Panc1 (cell line): ENCODE measurements at regions not wholly inside any gene's neighbourhood (a gene's known extent, or its start where the extent isn't known, plus 50 kb on each side); places are given as distances from the start of the nearest gene placed in this dataset.

ENCODE experiments used
- ATAC-seq: fragments of 200-7000 bp; cut with Tn5 transposase; 2 replicates; pipeline ENCODE4 v1.9.1; 2020; ENCODE audit warnings: mild to moderate bottlenecking, moderate library complexity
- BruUV-seq: library from RNA; stranded (reverse); fragments of 400-500 nt; replicated peaks from 2 replicates; lab custom pipeline; 2021; lab: Mats Ljungman, UMichigan
- CTCF ChIA-PET: fragments of 300-600 bp; sonication (Branson Sonifier 250); formaldehyde crosslinking; loops from one replicate; lab custom pipeline; 2022; ENCODE audit warnings: antibody characterized with exemption; lab: Charles Lee
- POLR2A ChIA-PET: fragments of 300-600 bp; sonication (Branson Sonifier 250); formaldehyde crosslinking; loops from one replicate; lab custom pipeline; 2022; ENCODE audit warnings: antibody characterized with exemption; lab: Charles Lee
- DNase-seq: peaks from one replicate; pipeline ENCODE4 v3.0.0-alpha.2; 2010; ENCODE audit warnings: low read depth, low spot score
- H3K27ac ChIP-seq: 2 replicates; pipeline ENCODE4 v1.5.1; 2011; ENCODE audit warnings: mild to moderate bottlenecking, low read length, inconsistent platforms
- H3K27me3 ChIP-seq: fragments of 200-500 bp; sonication (Bioruptor generic); 2 replicates; pipeline ENCODE4 v1.6.0; 2014; ENCODE audit warnings: low read length, inconsistent platforms; ENCODE audit not compliant: control insufficient read depth, insufficient read depth
- H3K36me3 ChIP-seq: fragments of 200-500 bp; sonication (Bioruptor generic); 2 replicates; pipeline ENCODE4 v1.5.1; 2014; ENCODE audit warnings: inconsistent platforms, mild to moderate bottlenecking, low read length, moderate library complexity; ENCODE audit not compliant: control insufficient read depth, insufficient read depth
- H3K4me1 ChIP-seq: 2 replicates; pipeline ENCODE4 v1.5.1; 2011; ENCODE audit warnings: inconsistent platforms, mild to moderate bottlenecking, low read length, moderate library complexity; ENCODE audit not compliant: control insufficient read depth, insufficient read depth
- H3K4me3 ChIP-seq, 2 experiments: 2 replicates each; pipeline ENCODE4 v1.5.1; 2011 to 2012; ENCODE audit warnings: low read depth in 2 of 2, low read length in 2 of 2, mild to moderate bottlenecking in 2 of 2, inconsistent platforms in 1 of 2, moderate library complexity in 1 of 2
- H3K9me3 ChIP-seq: fragments of 200-500 bp; sonication (Bioruptor generic); 2 replicates; pipeline ENCODE4 v1.5.1; 2014; ENCODE audit warnings: low read depth, mild to moderate bottlenecking, inconsistent platforms, low read length, moderate library complexity; ENCODE audit not compliant: control insufficient read depth, insufficient read depth
- POLR2AphosphoS5 ChIP-seq: IDR thresholded peaks from 2 replicates; pipeline ENCODE4 v1.6.1; 2012; ENCODE audit warnings: mild to moderate bottlenecking, low read depth, low read length, moderate library complexity
- SIN3A ChIP-seq: IDR thresholded peaks from 2 replicates; pipeline ENCODE4 v1.6.1; 2012; ENCODE audit warnings: low read depth, mild to moderate bottlenecking, low read length, moderate library complexity, borderline replicate concordance; ENCODE audit not compliant: insufficient read depth
- TCF7L2 ChIP-seq: IDR thresholded peaks from 2 replicates; pipeline ENCODE4 v1.6.1; 2011; ENCODE audit warnings: mild to moderate bottlenecking, low read depth, low read length, inconsistent platforms
- in situ Hi-C: cut with HindIII; loops from 2 replicates; pipeline ENCODE4 v1.10.0; 2016; ENCODE audit warnings: low sequenced_read_pairs, low pct_unique_long_range_greater_than_20kb
- intact Hi-C: fragments of 100-400 bp; cut with micrococcal nuclease; formaldehyde crosslinking; loops from one replicate; pipeline ENCODE4 v1.10.0; 2022; ENCODE audit not compliant: unreplicated experiment
- TF ChIP-seq, protein P1 (sequence below): fragments of 450-650 bp; IDR thresholded peaks from 2 replicates; pipeline ENCODE4 v1.5.1; 2017; ENCODE audit warnings: mild to moderate bottlenecking
- TF ChIP-seq, protein P2 (sequence below), 2 experiments: IDR thresholded peaks; 2 replicates each; pipeline ENCODE4 v1.6.1; 2011 to 2012; ENCODE audit warnings: low read depth in 2 of 2, control low read depth in 1 of 2, low read length in 1 of 2, mild to moderate bottlenecking in 1 of 2, moderate library complexity in 1 of 2; ENCODE audit not compliant: insufficient read depth in 1 of 2

DNA sequence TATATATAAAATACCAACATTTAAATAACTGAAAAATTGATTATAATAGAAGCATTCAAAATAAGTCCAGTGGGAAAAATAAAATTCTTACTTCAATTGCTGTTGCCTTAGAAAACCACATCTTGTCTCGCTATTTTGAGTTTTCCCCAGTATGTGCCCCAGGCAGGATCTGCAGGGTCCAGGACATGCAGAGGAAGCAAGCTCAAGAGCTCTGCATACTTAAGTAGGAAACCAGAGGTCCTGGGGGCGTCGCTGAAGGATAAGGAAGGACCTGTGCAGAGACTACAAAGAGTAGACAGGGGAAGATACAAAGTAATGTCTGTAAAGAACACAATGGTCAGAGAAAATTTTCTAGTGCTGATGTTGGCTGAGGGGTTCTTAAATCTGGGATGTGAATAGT is 310.5 kb upstream of the EMCN start:
- H3K9me3 ChIP-seq = no peaks in the 10 kb centered on the region
- TF ChIP-seq SIN3A (no peak), POLR2AphosphoS5 (no peak), TCF7L2 (no peak)
- TF ChIP-seq, protein P1, sequence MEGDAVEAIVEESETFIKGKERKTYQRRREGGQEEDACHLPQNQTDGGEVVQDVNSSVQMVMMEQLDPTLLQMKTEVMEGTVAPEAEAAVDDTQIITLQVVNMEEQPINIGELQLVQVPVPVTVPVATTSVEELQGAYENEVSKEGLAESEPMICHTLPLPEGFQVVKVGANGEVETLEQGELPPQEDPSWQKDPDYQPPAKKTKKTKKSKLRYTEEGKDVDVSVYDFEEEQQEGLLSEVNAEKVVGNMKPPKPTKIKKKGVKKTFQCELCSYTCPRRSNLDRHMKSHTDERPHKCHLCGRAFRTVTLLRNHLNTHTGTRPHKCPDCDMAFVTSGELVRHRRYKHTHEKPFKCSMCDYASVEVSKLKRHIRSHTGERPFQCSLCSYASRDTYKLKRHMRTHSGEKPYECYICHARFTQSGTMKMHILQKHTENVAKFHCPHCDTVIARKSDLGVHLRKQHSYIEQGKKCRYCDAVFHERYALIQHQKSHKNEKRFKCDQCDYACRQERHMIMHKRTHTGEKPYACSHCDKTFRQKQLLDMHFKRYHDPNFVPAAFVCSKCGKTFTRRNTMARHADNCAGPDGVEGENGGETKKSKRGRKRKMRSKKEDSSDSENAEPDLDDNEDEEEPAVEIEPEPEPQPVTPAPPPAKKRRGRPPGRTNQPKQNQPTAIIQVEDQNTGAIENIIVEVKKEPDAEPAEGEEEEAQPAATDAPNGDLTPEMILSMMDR = no peak
- TF ChIP-seq, protein P2, sequence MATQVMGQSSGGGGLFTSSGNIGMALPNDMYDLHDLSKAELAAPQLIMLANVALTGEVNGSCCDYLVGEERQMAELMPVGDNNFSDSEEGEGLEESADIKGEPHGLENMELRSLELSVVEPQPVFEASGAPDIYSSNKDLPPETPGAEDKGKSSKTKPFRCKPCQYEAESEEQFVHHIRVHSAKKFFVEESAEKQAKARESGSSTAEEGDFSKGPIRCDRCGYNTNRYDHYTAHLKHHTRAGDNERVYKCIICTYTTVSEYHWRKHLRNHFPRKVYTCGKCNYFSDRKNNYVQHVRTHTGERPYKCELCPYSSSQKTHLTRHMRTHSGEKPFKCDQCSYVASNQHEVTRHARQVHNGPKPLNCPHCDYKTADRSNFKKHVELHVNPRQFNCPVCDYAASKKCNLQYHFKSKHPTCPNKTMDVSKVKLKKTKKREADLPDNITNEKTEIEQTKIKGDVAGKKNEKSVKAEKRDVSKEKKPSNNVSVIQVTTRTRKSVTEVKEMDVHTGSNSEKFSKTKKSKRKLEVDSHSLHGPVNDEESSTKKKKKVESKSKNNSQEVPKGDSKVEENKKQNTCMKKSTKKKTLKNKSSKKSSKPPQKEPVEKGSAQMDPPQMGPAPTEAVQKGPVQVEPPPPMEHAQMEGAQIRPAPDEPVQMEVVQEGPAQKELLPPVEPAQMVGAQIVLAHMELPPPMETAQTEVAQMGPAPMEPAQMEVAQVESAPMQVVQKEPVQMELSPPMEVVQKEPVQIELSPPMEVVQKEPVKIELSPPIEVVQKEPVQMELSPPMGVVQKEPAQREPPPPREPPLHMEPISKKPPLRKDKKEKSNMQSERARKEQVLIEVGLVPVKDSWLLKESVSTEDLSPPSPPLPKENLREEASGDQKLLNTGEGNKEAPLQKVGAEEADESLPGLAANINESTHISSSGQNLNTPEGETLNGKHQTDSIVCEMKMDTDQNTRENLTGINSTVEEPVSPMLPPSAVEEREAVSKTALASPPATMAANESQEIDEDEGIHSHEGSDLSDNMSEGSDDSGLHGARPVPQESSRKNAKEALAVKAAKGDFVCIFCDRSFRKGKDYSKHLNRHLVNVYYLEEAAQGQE (IDR thresholded peaks at IDR 0.05; ENCODE audit: insufficient read depth in 1 of 2, low read depth in 2 of 2, low read length in 1 of 2) = no peak
- H3K4me3 ChIP-seq = no peak overlapping the region
- no peak overlapping the region for H3K27ac ChIP-seq
- in situ Hi-C loops (no loop called here), intact Hi-C loops (no loop called here)
- ATAC-seq (no peak), DNase-seq (no peak)
- ChIA-PET POLR2A (no interaction called here), CTCF (no interaction called here)
- no peaks in the 10 kb centered on the region for H3K36me3 ChIP-seq
- BruUV-seq = no TSS peak
- no peaks in the 10 kb centered on the region for H3K4me1 ChIP-seq
- no peaks in the 10 kb centered on the region for H3K27me3 ChIP-seq

DNA sequence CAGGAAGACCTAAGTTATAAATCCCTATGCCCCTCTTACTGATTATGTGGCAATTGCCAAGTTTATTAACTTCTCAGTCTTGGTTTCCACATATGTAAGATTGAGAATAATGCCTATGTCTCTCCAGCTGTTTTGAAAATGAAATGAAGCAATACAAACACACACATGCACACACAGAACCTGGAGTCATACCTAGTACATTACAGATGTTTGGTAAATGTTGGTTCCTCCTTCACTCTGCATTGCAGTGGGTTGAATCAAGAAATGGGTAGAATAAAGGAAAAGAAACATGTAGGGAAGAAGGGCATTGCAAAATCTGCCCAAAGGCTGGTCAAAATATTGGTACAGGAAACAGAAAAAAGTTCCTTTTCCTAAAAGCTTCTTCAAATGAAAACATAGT is 309.9 kb upstream of the EMCN start:
- no peak overlapping the region for H3K4me3 ChIP-seq
- no peak for ATAC-seq
- TF ChIP-seq, protein P2 (IDR thresholded peaks at IDR 0.05; ENCODE audit: insufficient read depth in 1 of 2, low read depth in 2 of 2, low read length in 1 of 2) = no peak
- TF ChIP-seq TCF7L2 = no peak
- TF ChIP-seq, protein P1 = no peak
- no peak for TF ChIP-seq SIN3A
- TF ChIP-seq POLR2AphosphoS5 = no peak
- H3K27ac ChIP-seq = no peak overlapping the region
- CTCF ChIA-PET = no interaction called here
- intact Hi-C loops = no loop called here
- no TSS peak for BruUV-seq
- POLR2A ChIA-PET = no interaction called here
- H3K36me3 ChIP-seq = no peaks in the 10 kb centered on the region
- H3K4me1 ChIP-seq = no peaks in the 10 kb centered on the region
- no peak for DNase-seq
- in situ Hi-C loops = no loop called here
- H3K9me3 ChIP-seq = no peaks in the 10 kb centered on the region
- H3K27me3 ChIP-seq = no peaks in the 10 kb centered on the region
